ENCODE measurements at regions not wholly inside any gene's neighbourhood (a gene's known extent, or its start where the extent isn't known, plus 50 kb on each side); places are given as distances from the start of the nearest gene placed in this dataset.

DNA sequence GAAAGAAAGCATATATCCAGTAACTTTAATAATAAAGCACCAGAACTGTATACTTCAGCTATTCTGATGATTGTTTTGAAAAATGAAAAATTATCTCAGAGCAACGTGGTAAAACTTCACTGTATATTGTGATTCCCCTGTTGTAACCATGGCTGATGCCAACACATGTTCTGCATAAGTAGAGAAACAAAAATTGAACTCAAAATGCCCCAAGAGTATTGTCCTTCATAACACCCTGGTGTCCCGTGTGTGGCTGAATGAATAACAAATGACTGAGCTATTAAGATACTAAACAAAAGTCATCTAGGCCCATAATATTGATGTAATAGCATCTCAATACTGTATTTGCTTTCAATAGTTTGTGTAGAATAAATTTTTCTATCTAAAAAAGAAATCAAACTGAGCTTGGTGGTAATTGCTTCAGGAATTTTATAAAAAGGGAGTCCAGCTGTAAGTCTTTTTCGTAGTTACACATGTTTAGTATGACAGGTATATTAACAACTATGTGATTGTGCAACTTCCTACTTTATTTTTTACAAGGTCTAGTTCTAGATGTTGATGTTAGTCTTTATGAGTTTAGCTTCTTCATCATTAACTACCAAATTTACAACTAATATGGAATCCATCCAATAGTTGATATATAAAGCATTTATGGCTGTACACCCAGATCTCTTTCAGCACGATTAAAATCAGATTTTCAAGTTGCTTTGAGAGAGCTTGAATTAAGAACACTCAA is 623.8 kb upstream of the AGTR1 start:
- Mint-ChIP-seq H3K9me3 (no peaks in the 10 kb centered on the region), H3K27me3 (ENCODE audit: low read depth) (peaks cover 3% of the 10 kb centered on the region), H3K36me3 (ENCODE audit: low read depth) (no peaks in the 10 kb centered on the region), H3K4me3 (no peak overlapping the region), H3K27ac (ENCODE audit: unreplicated experiment) (no peak overlapping the region), H3K4me1 (peaks cover 30% of the 10 kb centered on the region)
- no peak for DNase-seq (ENCODE audit: low read depth, low spot score)
- TF ChIP-seq, protein P1, sequence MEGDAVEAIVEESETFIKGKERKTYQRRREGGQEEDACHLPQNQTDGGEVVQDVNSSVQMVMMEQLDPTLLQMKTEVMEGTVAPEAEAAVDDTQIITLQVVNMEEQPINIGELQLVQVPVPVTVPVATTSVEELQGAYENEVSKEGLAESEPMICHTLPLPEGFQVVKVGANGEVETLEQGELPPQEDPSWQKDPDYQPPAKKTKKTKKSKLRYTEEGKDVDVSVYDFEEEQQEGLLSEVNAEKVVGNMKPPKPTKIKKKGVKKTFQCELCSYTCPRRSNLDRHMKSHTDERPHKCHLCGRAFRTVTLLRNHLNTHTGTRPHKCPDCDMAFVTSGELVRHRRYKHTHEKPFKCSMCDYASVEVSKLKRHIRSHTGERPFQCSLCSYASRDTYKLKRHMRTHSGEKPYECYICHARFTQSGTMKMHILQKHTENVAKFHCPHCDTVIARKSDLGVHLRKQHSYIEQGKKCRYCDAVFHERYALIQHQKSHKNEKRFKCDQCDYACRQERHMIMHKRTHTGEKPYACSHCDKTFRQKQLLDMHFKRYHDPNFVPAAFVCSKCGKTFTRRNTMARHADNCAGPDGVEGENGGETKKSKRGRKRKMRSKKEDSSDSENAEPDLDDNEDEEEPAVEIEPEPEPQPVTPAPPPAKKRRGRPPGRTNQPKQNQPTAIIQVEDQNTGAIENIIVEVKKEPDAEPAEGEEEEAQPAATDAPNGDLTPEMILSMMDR (conservative IDR thresholded peaks at IDR 0.05) = no peak

DNA sequence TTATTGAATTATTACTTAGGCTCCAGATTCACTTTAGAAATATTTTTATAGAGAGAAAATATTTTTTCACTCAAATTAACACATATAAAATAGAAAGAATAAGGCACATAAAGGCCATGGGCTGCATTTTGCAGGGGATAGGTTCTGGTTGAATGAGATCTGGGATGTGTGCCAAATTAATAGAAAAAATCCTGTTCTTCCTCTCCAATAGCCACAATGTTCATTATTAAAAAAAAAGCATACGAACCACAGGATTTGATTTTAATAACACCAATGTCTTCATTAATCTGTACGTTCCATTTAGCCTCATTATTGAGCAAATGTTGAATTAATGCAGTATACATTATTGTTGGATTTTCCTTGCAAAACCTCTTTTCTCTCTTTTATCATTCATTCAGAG is 622.8 kb upstream of the AGTR1 start:
- Mint-ChIP-seq H3K27ac (ENCODE audit: unreplicated experiment) (no peak overlapping the region), H3K4me1 (peaks cover 33% of the 10 kb centered on the region), H3K9me3 (no peaks in the 10 kb centered on the region), H3K27me3 (ENCODE audit: low read depth) (peaks cover 3% of the 10 kb centered on the region), H3K36me3 (ENCODE audit: low read depth) (no peaks in the 10 kb centered on the region), H3K4me3 (no peak overlapping the region)
- no peak for DNase-seq (ENCODE audit: low read depth, low spot score)
- TF ChIP-seq, protein P1 (conservative IDR thresholded peaks at IDR 0.05) = no peak

DNA sequence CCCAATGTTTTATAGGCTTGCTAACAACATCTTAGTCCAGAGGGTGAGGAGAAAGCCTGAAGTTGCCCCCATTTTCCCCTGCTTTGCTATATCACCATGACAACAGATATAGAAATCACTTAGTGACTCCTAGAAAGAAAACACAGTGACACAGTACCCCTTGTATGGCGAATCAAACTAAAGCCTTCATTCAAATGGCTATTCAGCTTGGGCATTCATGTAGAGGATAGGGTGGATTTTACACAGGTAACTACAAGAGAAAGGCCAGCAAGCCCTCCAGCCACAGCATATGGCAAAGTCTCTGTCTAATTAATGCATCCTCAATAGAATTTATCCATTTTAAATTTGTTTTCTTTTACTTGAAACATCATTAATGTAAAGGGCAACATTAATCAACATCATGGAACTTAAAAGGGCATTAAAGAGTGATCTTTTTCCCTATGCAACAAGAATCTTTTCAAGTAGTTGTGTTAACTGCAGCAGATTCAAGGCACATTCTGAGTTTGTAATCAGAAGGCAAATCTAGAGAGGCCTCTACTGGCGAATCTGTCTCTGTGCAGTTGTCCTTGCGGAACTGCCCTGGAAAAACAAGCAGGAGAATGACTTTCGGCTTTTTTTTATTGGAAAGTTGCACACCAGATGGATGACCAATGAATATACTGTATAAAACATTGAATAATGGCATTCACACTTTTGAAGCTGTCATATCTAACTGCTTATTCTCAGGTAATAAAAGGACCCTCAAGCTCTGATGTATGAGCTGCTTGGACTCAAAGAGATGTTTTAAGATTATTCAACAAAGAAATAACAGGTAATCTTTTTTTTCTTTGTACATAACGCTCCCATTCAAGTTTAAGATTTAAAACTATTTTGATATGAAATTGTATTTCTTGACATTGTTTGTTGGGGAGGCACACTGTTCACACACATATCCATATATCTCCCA is 621.7 kb upstream of the AGTR1 start:
- no peaks in the 10 kb centered on the region for H3K36me3 Mint-ChIP-seq (ENCODE audit: low read depth)

DNA sequence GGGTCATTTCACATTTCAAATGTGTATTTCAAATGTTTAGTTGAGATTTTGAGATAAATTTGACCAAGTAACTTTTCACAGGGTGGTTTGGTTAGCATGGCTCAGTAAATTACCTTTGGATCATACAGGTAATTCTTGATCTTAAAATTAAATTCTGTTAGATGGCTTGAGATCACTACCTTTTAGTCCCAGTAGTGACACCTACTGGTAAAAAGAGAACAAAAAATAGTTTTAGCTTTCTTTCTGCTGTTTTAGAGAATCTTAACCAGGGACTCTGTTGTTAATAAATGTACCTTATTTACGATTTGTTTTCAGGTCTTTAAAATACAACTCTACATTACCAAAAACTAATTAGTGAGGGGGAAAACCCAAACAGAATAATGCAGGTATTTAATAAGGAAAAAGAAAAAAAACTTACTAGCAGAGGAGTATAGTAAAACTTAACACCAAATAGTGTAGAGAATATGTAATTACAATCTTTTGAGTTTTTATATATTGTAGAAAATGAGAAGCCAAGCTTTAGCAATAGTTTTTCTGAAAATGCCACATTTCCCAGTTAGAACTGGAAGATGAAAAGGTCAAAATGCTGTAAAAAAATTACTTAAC is 620.3 kb upstream of the AGTR1 start:
- TF ChIP-seq, protein P1 (conservative IDR thresholded peaks at IDR 0.05) = peak; percentile 71
- no peak for DNase-seq (ENCODE audit: low read depth, low spot score)

More for the DNA sequence above, 621.7 kb upstream of the AGTR1 start:
- Mint-ChIP-seq H3K4me1 (peaks cover 33% of the 10 kb centered on the region), H3K4me3 (peak overlapping the region; percentile 6), H3K27ac (ENCODE audit: unreplicated experiment) (no peak overlapping the region), H3K9me3 (no peaks in the 10 kb centered on the region), H3K27me3 (ENCODE audit: low read depth) (peaks cover 3% of the 10 kb centered on the region)
- TF ChIP-seq, protein P1 (conservative IDR thresholded peaks at IDR 0.05) = peak; percentile 71
- DNase-seq (ENCODE audit: low read depth, low spot score) = no peak

DNA sequence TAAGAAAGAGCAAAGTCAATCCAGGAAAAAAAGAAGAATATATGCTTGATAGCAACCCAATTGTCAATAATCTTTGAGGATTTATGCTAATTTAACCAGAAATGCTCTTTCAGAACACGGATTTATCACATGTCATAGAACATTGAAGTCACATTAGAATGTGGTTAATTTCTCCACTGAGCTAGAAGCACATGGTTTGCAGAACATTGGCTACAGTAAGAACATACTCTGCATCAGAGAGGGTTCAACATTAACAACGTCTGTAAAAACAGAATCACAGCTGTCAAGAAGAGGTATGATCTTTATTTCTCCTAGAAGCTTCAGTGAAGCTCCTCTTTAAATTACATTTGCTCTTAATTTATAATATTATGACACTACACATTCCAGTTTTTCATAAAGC is 619.7 kb upstream of the AGTR1 start:
- TF ChIP-seq, protein P1 (conservative IDR thresholded peaks at IDR 0.05) = no peak
- Mint-ChIP-seq H3K4me1 (peaks cover 43% of the 10 kb centered on the region), H3K9me3 (no peaks in the 10 kb centered on the region), H3K27me3 (ENCODE audit: low read depth) (peaks cover 3% of the 10 kb centered on the region), H3K36me3 (ENCODE audit: low read depth) (no peaks in the 10 kb centered on the region), H3K4me3 (no peak overlapping the region), H3K27ac (ENCODE audit: unreplicated experiment) (no peak overlapping the region)
- DNase-seq (ENCODE audit: low read depth, low spot score) = no peak

More for the DNA sequence above, 620.3 kb upstream of the AGTR1 start:
- Mint-ChIP-seq H3K27me3 (ENCODE audit: low read depth) (peaks cover 3% of the 10 kb centered on the region), H3K4me1 (peaks cover 37% of the 10 kb centered on the region), H3K36me3 (ENCODE audit: low read depth) (no peaks in the 10 kb centered on the region), H3K9me3 (no peaks in the 10 kb centered on the region), H3K27ac (ENCODE audit: unreplicated experiment) (no peak overlapping the region), H3K4me3 (no peak overlapping the region)

All from neural crest cell (in vitro differentiated cells).